Smooth muscle cell (in vitro differentiated cells): ENCODE measurements at regions not wholly inside any gene's neighbourhood (a gene's known extent, or its start where the extent isn't known, plus 50 kb on each side); places are given as distances from the start of the nearest gene placed in this dataset.

Experiments used
- DNase-seq: peaks from one replicate; lab custom pipeline; 2025; ENCODE audit not compliant: unreplicated experiment; lab: John Stamatoyannopoulos, UW
- H2AFZ ChIP-seq: fragments of 200-600 bp; sonication (generic); 2 replicates; pipeline ENCODE4 v1.6.0; 2016; ENCODE audit warnings: antibody characterized with exemption, low read depth, mild to moderate bottlenecking
- H3F3A ChIP-seq: fragments of 200-600 bp; sonication (generic); 2 replicates; pipeline ENCODE4 v1.6.0; 2017; ENCODE audit warnings: antibody characterized with exemption, low read depth
- H3K27ac ChIP-seq: fragments of 200-600 bp; sonication (generic); 2 replicates; pipeline ENCODE4 v1.5.1; 2016; ENCODE audit warnings: low read depth, mild to moderate bottlenecking
- H3K27me3 ChIP-seq: fragments of 200-600 bp; sonication (generic); 2 replicates; pipeline ENCODE4 v1.6.1; 2016; ENCODE audit warnings: low read depth, mild to moderate bottlenecking
- H3K36me3 ChIP-seq: fragments of 200-600 bp; sonication (generic); 2 replicates; pipeline ENCODE4 v1.5.1; 2016; ENCODE audit warnings: low read depth
- H3K4me1 ChIP-seq: fragments of 200-600 bp; sonication (generic); 2 replicates; pipeline ENCODE4 v1.5.1; 2016; ENCODE audit warnings: low read depth
- H3K4me2 ChIP-seq: fragments of 200-600 bp; sonication (generic); 2 replicates; pipeline ENCODE4 v1.6.0; 2016; ENCODE audit warnings: mild to moderate bottlenecking
- H3K4me3 ChIP-seq: fragments of 200-600 bp; sonication (generic); 2 replicates; pipeline ENCODE4 v1.5.1; 2016; ENCODE audit warnings: mild to moderate bottlenecking
- H3K79me2 ChIP-seq: fragments of 200-600 bp; sonication (generic); 2 replicates; pipeline ENCODE4 v1.6.0; 2016; ENCODE audit warnings: low read depth, mild to moderate bottlenecking
- H3K9ac ChIP-seq: fragments of 200-600 bp; sonication (generic); 2 replicates; pipeline ENCODE4 v1.6.0; 2016; ENCODE audit warnings: low read depth
- H3K9me3 ChIP-seq: fragments of 200-600 bp; sonication (generic); replicated peaks from 2 replicates; pipeline ENCODE4 v1.5.1; 2016; ENCODE audit warnings: low read depth
- H4K20me1 ChIP-seq: fragments of 200-600 bp; sonication (generic); 2 replicates; pipeline ENCODE4 v1.6.0; 2016; ENCODE audit warnings: low read depth
- CTCF ChIP-seq: fragments of 200-600 bp; sonication (generic); IDR thresholded peaks from 2 replicates; pipeline ENCODE4 v1.5.1; 2017; ENCODE audit warnings: borderline replicate concordance, mild to moderate bottlenecking, antibody characterized with exemption; ENCODE audit not compliant: insufficient read depth, poor library complexity, severe bottlenecking
- WGBS: methylation state at CpG from one replicate; pipeline ENCODE4 v1.1.7; 2016; ENCODE audit warnings: low lambda C conversion rate; 5-methylcytosine and 5-hydroxymethylcytosine counted together

GRCh38 chr2:34475156-34475555, 876.1 kb upstream of the FAM98A start:
- Histone ChIP-seq H3K9ac (no peak overlapping the region), H3K4me1 (no peaks in the 10 kb centered on the region), H4K20me1 (no peaks in the 10 kb centered on the region), H3K79me2 (no peaks in the 10 kb centered on the region), H3K4me2 (no peak overlapping the region), H3K9me3 (no peaks in the 10 kb centered on the region), H3K27ac (no peak overlapping the region), H3K4me3 (no peak overlapping the region), H3K27me3 (no peaks in the 10 kb centered on the region), H3F3A (no peaks in the 10 kb centered on the region), H2AFZ (no peak overlapping the region), H3K36me3 (no peaks in the 10 kb centered on the region)
- no peak for TF ChIP-seq CTCF
- 64% methylated on average over 1 of the region's 1 CpG for WGBS
- DNase-seq: no peak

- Histone ChIP-seq H3K79me2 (no peaks in the 10 kb centered on the region), H4K20me1 (no peaks in the 10 kb centered on the region), H2AFZ (no peak overlapping the region), H3K9ac (no peak overlapping the region), H3K4me3 (no peak overlapping the region), H3K27me3 (no peaks in the 10 kb centered on the region), H3K27ac (no peak overlapping the region), H3K9me3 (no peaks in the 10 kb centered on the region), H3K36me3 (no peaks in the 10 kb centered on the region), H3K4me1 (no peaks in the 10 kb centered on the region), H3F3A (no peaks in the 10 kb centered on the region), H3K4me2 (no peak overlapping the region)
- no peak for TF ChIP-seq CTCF
- WGBS: 100% methylated on average over 1 of the region's 1 CpG
- no peak for DNase-seq
Measured at GRCh38 chr2:34474646-34475045, 875.5 kb upstream of the FAM98A start.

- no peak overlapping the region for H3K4me3 ChIP-seq
- TF ChIP-seq CTCF: no peak
- no peak overlapping the region for H3K9ac ChIP-seq
- H3K27me3 ChIP-seq: no peaks in the 10 kb centered on the region
- peaks cover 2% of the 10 kb centered on the region for H3K9me3 ChIP-seq
- H3K4me1 ChIP-seq: no peaks in the 10 kb centered on the region
- no peak for DNase-seq
- no peak overlapping the region for H3K4me2 ChIP-seq
- no peak overlapping the region for H3K27ac ChIP-seq
- H3K36me3 ChIP-seq: no peaks in the 10 kb centered on the region
- H3F3A ChIP-seq: no peaks in the 10 kb centered on the region
- H3K79me2 ChIP-seq: no peaks in the 10 kb centered on the region
- no peak overlapping the region for H2AFZ ChIP-seq
- H4K20me1 ChIP-seq: no peaks in the 10 kb centered on the region
Measured at GRCh38 chr2:34447097-34447496, 848.0 kb upstream of the FAM98A start.

GRCh38 chr2:34423301-34423700, 824.2 kb upstream of the FAM98A start:
- Histone ChIP-seq H3F3A (no peaks in the 10 kb centered on the region), H3K79me2 (no peaks in the 10 kb centered on the region), H3K27me3 (no peaks in the 10 kb centered on the region), H3K27ac (no peak overlapping the region), H3K9me3 (no peaks in the 10 kb centered on the region), H4K20me1 (no peaks in the 10 kb centered on the region), H3K4me2 (no peak overlapping the region), H3K4me1 (no peaks in the 10 kb centered on the region), H3K9ac (no peak overlapping the region), H3K36me3 (no peaks in the 10 kb centered on the region), H2AFZ (no peak overlapping the region), H3K4me3 (no peak overlapping the region)
- no peak for TF ChIP-seq CTCF
- no peak for DNase-seq
- WGBS: 94% methylated on average over 2 of the region's 2 CpGs
